Lower lobe of right lung (tissue), 2 donors: ENCODE measurements at regions not wholly inside any gene's neighbourhood (a gene's known extent, or its start where the extent isn't known, plus 50 kb on each side); places are given as distances from the start of the nearest gene placed in this dataset.

Source experiments
- ATAC-seq, 2 donors: fragments of 200-7000 bp; cut with Tn5 transposase; one replicate each; pipeline ENCODE4 v1.9.1; 2020 to 2022; ENCODE audit warnings: mild to moderate bottlenecking in 2 of 2, moderate library complexity in 2 of 2
- DNase-seq: peaks from one replicate; pipeline ENCODE4 v3.0.0-alpha.2; 2020
- H3K27ac ChIP-seq: fragments of 200-600 bp; one replicate; pipeline ENCODE4 v1.8.0; 2022
- H3K27me3 ChIP-seq: fragments of 200-600 bp; one replicate; pipeline ENCODE4 v1.8.0; 2022; ENCODE audit warnings: low read depth
- H3K36me3 ChIP-seq: fragments of 200-600 bp; one replicate; pipeline ENCODE4 v1.8.0; 2022; ENCODE audit warnings: mild to moderate bottlenecking
- H3K4me1 ChIP-seq: fragments of 200-600 bp; one replicate; pipeline ENCODE4 v1.8.0; 2022
- H3K4me3 ChIP-seq: fragments of 200-600 bp; one replicate; pipeline ENCODE4 v1.8.0; 2022; ENCODE audit warnings: mild to moderate bottlenecking
- H3K9me3 ChIP-seq: fragments of 200-600 bp; one replicate; pipeline ENCODE4 v1.8.0; 2022
- CTCF ChIP-seq: fragments of 200-600 bp; IDR thresholded peaks from one replicate; pipeline ENCODE4 v1.8.0; 2022; ENCODE audit warnings: antibody characterized with exemption, mild to moderate bottlenecking
- intact Hi-C: fragments of 100-400 bp; cut with DNase I; formaldehyde crosslinking; loops from one replicate; pipeline ENCODE4 v1.11.0; 2022
- donor health status: DM: no; HTN: yes; CAD: no; lungs with severe emphysema.

- no peaks in the 10 kb centered on the region for H3K4me1 ChIP-seq
- no peak overlapping the region for H3K4me3 ChIP-seq
- no peak for TF ChIP-seq CTCF
- H3K36me3 ChIP-seq: no peaks in the 10 kb centered on the region
- ATAC-seq (no peak), DNase-seq (no peak)
- H3K9me3 ChIP-seq: no peaks in the 10 kb centered on the region
- no peak overlapping the region for H3K27ac ChIP-seq
- intact Hi-C loops: no loop called here
- no peaks in the 10 kb centered on the region for H3K27me3 ChIP-seq
These were observed 293.8 kb upstream of the FBXL7 start for GRCh38 chr5:15206133-15206532.

- Histone ChIP-seq H3K9me3 (no peaks in the 10 kb centered on the region), H3K36me3 (no peaks in the 10 kb centered on the region), H3K4me1 (no peaks in the 10 kb centered on the region), H3K27me3 (no peaks in the 10 kb centered on the region), H3K27ac (no peak overlapping the region), H3K4me3 (no peak overlapping the region)
- intact Hi-C loops: no loop called here
- TF ChIP-seq CTCF: no peak
- ATAC-seq (no peak), DNase-seq (no peak)
These were observed 296.6 kb upstream of the FBXL7 start for GRCh38 chr5:15203376-15203775.

GRCh38 chr5:15191012-15191411, 309.0 kb upstream of the FBXL7 start:
- DNase-seq (no peak), ATAC-seq (no peak)
- no peak overlapping the region for H3K4me3 ChIP-seq
- no peak for TF ChIP-seq CTCF
- no peaks in the 10 kb centered on the region for H3K4me1 ChIP-seq
- H3K27ac ChIP-seq: no peak overlapping the region
- intact Hi-C loops: no loop called here
- H3K27me3 ChIP-seq: no peaks in the 10 kb centered on the region
- peaks cover 3% of the 10 kb centered on the region for H3K9me3 ChIP-seq
- H3K36me3 ChIP-seq: no peaks in the 10 kb centered on the region

- peaks cover 5% of the 10 kb centered on the region for H3K9me3 ChIP-seq
- intact Hi-C loops: no loop called here
- no peaks in the 10 kb centered on the region for H3K36me3 ChIP-seq
- H3K27ac ChIP-seq: no peak overlapping the region
- H3K4me3 ChIP-seq: no peak overlapping the region
- TF ChIP-seq CTCF: peak; percentile 19
- DNase-seq: no peak
- H3K27me3 ChIP-seq: no peaks in the 10 kb centered on the region
- no peak for ATAC-seq
- H3K4me1 ChIP-seq: no peaks in the 10 kb centered on the region
These were observed 311.9 kb upstream of the ANKH start for GRCh38 chr5:15183520-15183919.

GRCh38 chr5:15170173-15170572, 298.6 kb upstream of the ANKH start:
- no peak overlapping the region for H3K4me3 ChIP-seq
- H3K27ac ChIP-seq: no peak overlapping the region
- no peak for DNase-seq
- intact Hi-C loops: no loop called here
- no peak for TF ChIP-seq CTCF
- no peaks in the 10 kb centered on the region for H3K4me1 ChIP-seq
- ATAC-seq: no peak
- no peaks in the 10 kb centered on the region for H3K27me3 ChIP-seq
- no peaks in the 10 kb centered on the region for H3K36me3 ChIP-seq
- H3K9me3 ChIP-seq: peaks cover under 1% of the 10 kb centered on the region

- Histone ChIP-seq H3K27ac (no peak overlapping the region), H3K4me1 (no peaks in the 10 kb centered on the region), H3K4me3 (no peak overlapping the region), H3K36me3 (no peaks in the 10 kb centered on the region), H3K9me3 (no peaks in the 10 kb centered on the region), H3K27me3 (no peaks in the 10 kb centered on the region)
- TF ChIP-seq CTCF: no peak
- ATAC-seq (no peak), DNase-seq (no peak)
- intact Hi-C loops: no loop called here
These were observed 296.8 kb upstream of the ANKH start for GRCh38 chr5:15168358-15168757.
